Esophagus muscularis mucosa (tissue), 4 donors: ENCODE measurements at regions not wholly inside any gene's neighbourhood (a gene's known extent, or its start where the extent isn't known, plus 50 kb on each side); places are given as distances from the start of the nearest gene placed in this dataset.

Experiments
- DNase-seq: peaks from one replicate; pipeline ENCODE4 v3.0.0-alpha.2; 2017; ENCODE audit errors: extremely low spot score
- H3K27ac ChIP-seq, 4 donors: fragments of 200-600 bp; sonication (generic); replicated peaks in 1 of 4; 1 replicate in 3 of 4; 2 replicates in 1 of 4; pipeline ENCODE4 v1.5.1; 2016 to 2019; ENCODE audit warnings: mild to moderate bottlenecking in 1 of 4
- H3K27me3 ChIP-seq, 4 donors: fragments of 200-600 bp; sonication (generic); one replicate each; pipeline versions ENCODE4 v1.5.1 to v1.6.0; 2016 to 2019
- H3K36me3 ChIP-seq, 4 donors: fragments of 200-600 bp; sonication (generic); one replicate each; pipeline ENCODE4 v1.5.1; 2016 to 2019
- H3K4me1 ChIP-seq, 4 donors: fragments of 200-600 bp; sonication (generic); one replicate each; pipeline ENCODE4 v1.5.1; 2016 to 2019
- H3K4me3 ChIP-seq, 4 donors: fragments of 200-600 bp; sonication (generic); 1 replicate in 2 of 4; 2 replicates in 2 of 4; pipeline ENCODE4 v1.5.1; 2016 to 2019; ENCODE audit warnings: mild to moderate bottlenecking in 4 of 4, moderate library complexity in 1 of 4
- H3K9me3 ChIP-seq, 4 donors: fragments of 200-600 bp; sonication (generic); 1 replicate in 3 of 4; 2 replicates in 1 of 4; pipeline ENCODE4 v1.5.1; 2016 to 2019
- EP300 ChIP-seq: sonication (generic); formaldehyde crosslinking; IDR thresholded peaks from one replicate; pipeline ENCODE4 v1.6.1; 2017; ENCODE audit warnings: antibody characterized with exemption
- POLR2A ChIP-seq: fragments of 450-650 bp; IDR thresholded peaks from one replicate; pipeline ENCODE4 v1.6.1; 2017; ENCODE audit warnings: antibody characterized with exemption, moderate library complexity, mild to moderate bottlenecking, low read depth
- POLR2AphosphoS5 ChIP-seq, 2 donors: sonication (generic); formaldehyde crosslinking; IDR thresholded peaks; one replicate each; pipeline ENCODE4 v1.6.1; 2017; ENCODE audit warnings: antibody characterized with exemption in 2 of 2
- whole genome bisulfite sequencing: methylation state at CpG from one replicate; pipeline ENCODE4 v1.1.5; 2018; 5-methylcytosine and 5-hydroxymethylcytosine counted together
- intact Hi-C: fragments of 100-400 bp; cut with DNase I; formaldehyde crosslinking; loops from one replicate; pipeline ENCODE4 v1.15.1; 2023
- TF ChIP-seq, protein P1 (sequence below), 3 experiments: fragments of 200-600 bp in 2 of 3; fragments of 450-650 bp in 1 of 3; sonication (generic) in 2 of 3; IDR thresholded peaks; one replicate each; pipeline ENCODE4 v1.5.1; 2017 to 2019; ENCODE audit warnings: antibody characterized with exemption in 3 of 3, mild to moderate bottlenecking in 2 of 3, moderate library complexity in 1 of 3

DNA sequence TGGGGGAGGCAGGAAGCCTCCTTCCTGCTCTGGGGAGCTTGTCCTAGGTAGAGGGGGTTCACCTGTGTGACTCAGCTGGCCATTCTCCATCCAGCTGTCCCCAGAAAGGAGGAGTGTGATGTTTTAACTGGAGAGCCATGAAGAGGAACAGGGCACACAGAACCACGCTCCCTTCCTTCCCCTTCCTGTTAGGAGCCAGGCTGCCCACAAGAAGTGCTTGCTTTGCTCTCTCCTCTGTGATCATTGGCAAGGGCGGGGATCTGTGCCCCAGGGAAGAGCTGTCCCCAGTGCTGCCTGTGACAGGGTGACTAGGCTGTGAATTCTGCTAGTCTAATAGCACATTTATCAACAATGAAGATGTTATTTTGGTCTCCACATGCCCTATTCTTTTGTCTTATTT lies 169.6 kb upstream of the GATB start:
- DNase-seq = peak; percentile 72
- Histone ChIP-seq H3K36me3 (no peaks in the 10 kb centered on the region), H3K27ac (no peak overlapping the region), H3K27me3 (no peaks in the 10 kb centered on the region), H3K9me3 (no peaks in the 10 kb centered on the region), H3K4me3 (no peak overlapping the region), H3K4me1 (no peaks in the 10 kb centered on the region)
- intact Hi-C loops = no loop called here
- TF ChIP-seq, protein P1, sequence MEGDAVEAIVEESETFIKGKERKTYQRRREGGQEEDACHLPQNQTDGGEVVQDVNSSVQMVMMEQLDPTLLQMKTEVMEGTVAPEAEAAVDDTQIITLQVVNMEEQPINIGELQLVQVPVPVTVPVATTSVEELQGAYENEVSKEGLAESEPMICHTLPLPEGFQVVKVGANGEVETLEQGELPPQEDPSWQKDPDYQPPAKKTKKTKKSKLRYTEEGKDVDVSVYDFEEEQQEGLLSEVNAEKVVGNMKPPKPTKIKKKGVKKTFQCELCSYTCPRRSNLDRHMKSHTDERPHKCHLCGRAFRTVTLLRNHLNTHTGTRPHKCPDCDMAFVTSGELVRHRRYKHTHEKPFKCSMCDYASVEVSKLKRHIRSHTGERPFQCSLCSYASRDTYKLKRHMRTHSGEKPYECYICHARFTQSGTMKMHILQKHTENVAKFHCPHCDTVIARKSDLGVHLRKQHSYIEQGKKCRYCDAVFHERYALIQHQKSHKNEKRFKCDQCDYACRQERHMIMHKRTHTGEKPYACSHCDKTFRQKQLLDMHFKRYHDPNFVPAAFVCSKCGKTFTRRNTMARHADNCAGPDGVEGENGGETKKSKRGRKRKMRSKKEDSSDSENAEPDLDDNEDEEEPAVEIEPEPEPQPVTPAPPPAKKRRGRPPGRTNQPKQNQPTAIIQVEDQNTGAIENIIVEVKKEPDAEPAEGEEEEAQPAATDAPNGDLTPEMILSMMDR (IDR thresholded peaks at IDR 0.05) = no peak
- TF ChIP-seq POLR2A = no peak
- 35% methylated on average over 2 of the region's 2 CpGs for WGBS

DNA sequence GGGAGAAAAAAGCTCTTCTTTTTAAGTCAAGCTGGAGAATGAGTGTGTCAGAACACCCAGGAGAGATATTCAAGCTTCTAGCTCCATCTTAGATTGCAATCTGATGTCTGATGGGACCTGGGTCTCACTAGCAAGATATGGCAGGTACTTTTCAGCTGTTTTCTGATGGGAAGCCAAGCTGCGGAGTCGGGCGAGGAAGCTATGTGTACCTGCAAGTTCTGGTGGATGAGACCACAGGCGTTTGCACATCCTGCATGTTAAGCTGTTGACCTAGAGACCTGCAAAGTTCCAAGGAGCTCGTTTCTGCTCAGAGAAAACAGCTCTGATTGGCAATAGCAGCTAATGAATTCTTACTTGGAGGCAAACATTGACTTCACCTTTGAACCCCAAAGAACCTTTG lies 167.3 kb upstream of the GATB start:
- Histone ChIP-seq H3K9me3 (no peaks in the 10 kb centered on the region), H3K36me3 (no peaks in the 10 kb centered on the region), H3K4me1 (no peaks in the 10 kb centered on the region), H3K27me3 (no peaks in the 10 kb centered on the region), H3K27ac (no peak overlapping the region), H3K4me3 (no peak overlapping the region)
- 77% methylated on average over 5 of the region's 5 CpGs for WGBS
- TF ChIP-seq POLR2A = no peak
- TF ChIP-seq POLR2AphosphoS5 (IDR thresholded peaks at IDR 0.05) = no peak
- TF ChIP-seq, protein P1 (IDR thresholded peaks at IDR 0.05) = no peak
- no peak for TF ChIP-seq EP300
- intact Hi-C loops = no loop called here
- peak; percentile 53 for DNase-seq

DNA sequence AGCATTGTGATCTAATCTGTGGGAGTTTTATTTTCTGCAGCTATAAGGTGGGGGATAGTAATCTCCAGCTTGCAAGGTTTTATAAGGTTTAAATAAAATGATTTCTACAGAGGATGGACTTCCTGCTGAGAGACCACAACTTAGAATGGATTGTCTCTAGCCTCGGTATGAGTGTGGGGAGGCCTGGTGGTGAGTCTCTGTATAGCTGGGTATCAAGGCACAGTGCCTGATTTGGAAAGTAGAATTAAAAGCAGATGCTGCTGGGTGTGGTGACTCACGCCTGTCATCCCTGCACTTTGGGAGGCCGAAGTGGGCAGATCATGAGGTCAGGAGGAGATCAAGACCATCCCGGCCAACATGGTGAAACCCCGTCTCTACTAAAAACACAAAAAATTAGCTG lies 162.0 kb upstream of the GATB start:
- Histone ChIP-seq H3K36me3 (no peaks in the 10 kb centered on the region), H3K4me3 (no peak overlapping the region), H3K27me3 (no peaks in the 10 kb centered on the region), H3K9me3 (no peaks in the 10 kb centered on the region), H3K4me1 (no peaks in the 10 kb centered on the region), H3K27ac (no peak overlapping the region)
- intact Hi-C loops = no loop called here
- TF ChIP-seq EP300 (no peak), POLR2AphosphoS5 (IDR thresholded peaks at IDR 0.05) (no peak), POLR2A (no peak)
- TF ChIP-seq, protein P1 (IDR thresholded peaks at IDR 0.05) = no peak
- 89% methylated on average over 5 of the region's 5 CpGs for WGBS
- DNase-seq = peak; percentile 17

DNA sequence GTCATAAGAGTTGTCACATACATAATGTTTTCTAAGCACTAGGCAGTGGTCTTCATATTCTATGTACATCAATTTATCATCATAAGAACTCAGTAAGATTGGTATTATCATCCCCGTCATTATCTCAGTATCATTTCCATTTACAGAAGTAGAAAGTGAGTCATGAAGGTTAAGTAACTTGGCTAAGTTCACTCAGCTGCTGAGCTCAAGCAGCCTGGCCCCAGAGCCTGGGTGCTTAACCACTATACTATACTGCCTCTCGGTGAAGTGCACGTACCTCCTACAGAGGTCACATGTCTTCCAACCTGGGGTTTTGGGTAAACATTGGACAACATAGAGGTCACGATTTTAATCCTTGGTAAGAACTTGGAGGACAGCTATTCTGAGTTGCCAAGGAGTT lies 161.5 kb upstream of the GATB start:
- H3K4me1 ChIP-seq = no peaks in the 10 kb centered on the region
- H3K9me3 ChIP-seq = no peaks in the 10 kb centered on the region
- intact Hi-C loops = no loop called here
- no peak overlapping the region for H3K27ac ChIP-seq
- 84% methylated on average over 4 of the region's 4 CpGs for whole genome bisulfite sequencing
- DNase-seq = peak; percentile 31
- H3K27me3 ChIP-seq = no peaks in the 10 kb centered on the region
- no peaks in the 10 kb centered on the region for H3K36me3 ChIP-seq
- H3K4me3 ChIP-seq = no peak overlapping the region
- TF ChIP-seq POLR2A = no peak
- TF ChIP-seq, protein P1 (IDR thresholded peaks at IDR 0.05) = no peak
- TF ChIP-seq POLR2AphosphoS5 (IDR thresholded peaks at IDR 0.05) = no peak
- TF ChIP-seq EP300 = no peak

DNA sequence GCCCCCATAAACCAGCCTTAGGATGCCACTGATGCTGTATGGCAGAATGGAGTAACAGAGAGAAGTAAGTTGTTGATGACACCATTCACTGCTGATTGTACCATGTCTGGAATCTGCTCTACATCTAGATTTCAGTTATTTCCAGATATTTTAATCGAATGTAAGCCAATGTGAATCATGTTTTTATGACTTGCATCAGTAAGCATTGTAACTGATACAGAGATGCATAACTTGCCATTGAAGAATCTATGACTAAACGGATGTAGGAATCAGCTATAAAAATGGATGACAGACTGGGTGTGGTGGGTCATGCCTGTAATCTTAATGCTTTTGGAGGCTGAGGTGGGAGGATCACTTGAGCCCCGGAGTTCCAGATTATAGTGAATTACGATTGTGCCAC lies 161.0 kb upstream of the GATB start:
- no peaks in the 10 kb centered on the region for H3K27me3 ChIP-seq
- intact Hi-C loops = no loop called here
- H3K4me3 ChIP-seq = no peak overlapping the region
- TF ChIP-seq POLR2A = no peak
- TF ChIP-seq, protein P1 (IDR thresholded peaks at IDR 0.05) = no peak
- TF ChIP-seq EP300 = no peak
- no peak for TF ChIP-seq POLR2AphosphoS5 (IDR thresholded peaks at IDR 0.05)
- peak; percentile 5 for DNase-seq
- no peaks in the 10 kb centered on the region for H3K9me3 ChIP-seq
- H3K36me3 ChIP-seq = no peaks in the 10 kb centered on the region
- no peak overlapping the region for H3K27ac ChIP-seq
- H3K4me1 ChIP-seq = no peaks in the 10 kb centered on the region
- WGBS = 83% methylated on average over 4 of the region's 4 CpGs
